Activated CD8-positive, alpha-beta T cell treated with anti-CD3 and anti-CD28 coated beads for 36 hours (primary cell): ENCODE measurements at regions not wholly inside any gene's neighbourhood (a gene's known extent, or its start where the extent isn't known, plus 50 kb on each side); places are given as distances from the start of the nearest gene placed in this dataset.
A peak's percentile ranks its signal among the peaks of the same experiment; 100 is the strongest.

Source experiments
- ATAC-seq: fragments of 200-7000 bp; cut with Tn5 transposase; one replicate; pipeline ENCODE4 v1.10.0; 2021; ENCODE audit warnings: mild to moderate bottlenecking, moderate library complexity
- CTCF ChIA-PET: fragments of 350-600 bp; sonication (Branson Sonifier 250); formaldehyde crosslinking; loops from one replicate; lab custom pipeline; 2021; ENCODE audit warnings: antibody characterized with exemption; lab: Charles Lee
- POLR2A ChIA-PET: fragments of 350-600 bp; sonication (Branson Sonifier 250); formaldehyde crosslinking; loops from one replicate; lab custom pipeline; 2021; ENCODE audit warnings: antibody characterized with exemption; lab: Charles Lee
- DNase-seq: peaks from one replicate; pipeline ENCODE4 v3.0.0-alpha.2; 2020
- H3K27ac Mint-ChIP-seq: one replicate; pipeline ENCODE4 v1.8.0; 2021; ENCODE audit warnings: mild to moderate bottlenecking, mixed read lengths
- H3K27me3 Mint-ChIP-seq: one replicate; pipeline ENCODE4 v1.8.0; 2021; ENCODE audit warnings: mixed read lengths
- H3K36me3 Mint-ChIP-seq: one replicate; pipeline ENCODE4 v1.8.0; 2021; ENCODE audit warnings: low read depth, mixed read lengths
- H3K4me1 Mint-ChIP-seq: one replicate; pipeline ENCODE4 v1.8.0; 2021; ENCODE audit warnings: low read depth, mixed read lengths
- H3K4me3 Mint-ChIP-seq: one replicate; pipeline ENCODE4 v1.8.0; 2021; ENCODE audit warnings: mild to moderate bottlenecking, moderate library complexity, mixed read lengths
- H3K9me3 Mint-ChIP-seq: one replicate; pipeline ENCODE4 v1.8.0; 2021; ENCODE audit warnings: mixed read lengths
- intact Hi-C: fragments of 100-400 bp; cut with micrococcal nuclease; formaldehyde crosslinking; loops from one replicate; pipeline ENCODE4 v1.10.0; 2022
- TF ChIP-seq, protein P1 (sequence below): fragments of 200-600 bp; IDR thresholded peaks from one replicate; pipeline ENCODE4 v1.8.0; 2022; ENCODE audit warnings: antibody characterized with exemption, mild to moderate bottlenecking

DNA sequence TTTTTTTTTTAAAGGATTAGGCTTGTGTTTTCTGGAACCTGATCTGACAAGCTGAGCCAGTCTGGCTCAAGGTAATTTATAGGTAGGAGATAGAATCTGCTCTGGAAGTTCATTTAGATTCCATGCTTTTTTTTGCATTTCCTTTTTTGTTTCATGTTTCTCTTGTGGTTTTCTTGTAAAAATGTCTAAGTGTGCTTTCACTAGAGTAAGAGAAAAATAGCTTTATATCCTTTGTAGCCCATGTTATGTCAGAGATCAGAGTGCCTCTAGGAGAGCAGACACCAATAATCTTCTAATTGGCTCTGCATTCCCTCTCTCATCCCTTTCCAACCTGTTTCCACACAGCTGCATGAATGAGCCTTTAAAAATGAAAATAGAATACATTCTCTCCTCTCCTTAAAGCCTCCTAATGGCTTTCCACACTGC is 389.8 kb upstream of the KCNMB2 start:
- no peak overlapping the region for H3K4me3 Mint-ChIP-seq
- H3K36me3 Mint-ChIP-seq = no peaks in the 10 kb centered on the region
- CTCF ChIA-PET = no interaction called here
- DNase-seq (no peak), ATAC-seq (no peak)
- H3K4me1 Mint-ChIP-seq = no peaks in the 10 kb centered on the region
- no peaks in the 10 kb centered on the region for H3K9me3 Mint-ChIP-seq
- H3K27me3 Mint-ChIP-seq = no peaks in the 10 kb centered on the region
- TF ChIP-seq, protein P1, sequence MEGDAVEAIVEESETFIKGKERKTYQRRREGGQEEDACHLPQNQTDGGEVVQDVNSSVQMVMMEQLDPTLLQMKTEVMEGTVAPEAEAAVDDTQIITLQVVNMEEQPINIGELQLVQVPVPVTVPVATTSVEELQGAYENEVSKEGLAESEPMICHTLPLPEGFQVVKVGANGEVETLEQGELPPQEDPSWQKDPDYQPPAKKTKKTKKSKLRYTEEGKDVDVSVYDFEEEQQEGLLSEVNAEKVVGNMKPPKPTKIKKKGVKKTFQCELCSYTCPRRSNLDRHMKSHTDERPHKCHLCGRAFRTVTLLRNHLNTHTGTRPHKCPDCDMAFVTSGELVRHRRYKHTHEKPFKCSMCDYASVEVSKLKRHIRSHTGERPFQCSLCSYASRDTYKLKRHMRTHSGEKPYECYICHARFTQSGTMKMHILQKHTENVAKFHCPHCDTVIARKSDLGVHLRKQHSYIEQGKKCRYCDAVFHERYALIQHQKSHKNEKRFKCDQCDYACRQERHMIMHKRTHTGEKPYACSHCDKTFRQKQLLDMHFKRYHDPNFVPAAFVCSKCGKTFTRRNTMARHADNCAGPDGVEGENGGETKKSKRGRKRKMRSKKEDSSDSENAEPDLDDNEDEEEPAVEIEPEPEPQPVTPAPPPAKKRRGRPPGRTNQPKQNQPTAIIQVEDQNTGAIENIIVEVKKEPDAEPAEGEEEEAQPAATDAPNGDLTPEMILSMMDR = no peak
- intact Hi-C loops = no loop called here
- H3K27ac Mint-ChIP-seq = no peak overlapping the region
- POLR2A ChIA-PET = no interaction called here

GRCh38 chr3:178147001-178147400 is 389.2 kb upstream of the KCNMB2 start:
- DNase-seq (no peak), ATAC-seq (no peak)
- intact Hi-C loops = no loop called here
- Mint-ChIP-seq H3K4me1 (no peaks in the 10 kb centered on the region), H3K9me3 (no peaks in the 10 kb centered on the region), H3K27ac (no peak overlapping the region), H3K36me3 (no peaks in the 10 kb centered on the region), H3K27me3 (no peaks in the 10 kb centered on the region), H3K4me3 (no peak overlapping the region)
- ChIA-PET POLR2A (no interaction called here), CTCF (no interaction called here)
- TF ChIP-seq, protein P1 = no peak

- POLR2A ChIA-PET = no interaction called here
- Mint-ChIP-seq H3K4me3 (no peak overlapping the region), H3K36me3 (no peaks in the 10 kb centered on the region), H3K27ac (no peak overlapping the region), H3K9me3 (no peaks in the 10 kb centered on the region), H3K4me1 (no peaks in the 10 kb centered on the region), H3K27me3 (no peaks in the 10 kb centered on the region)
- CTCF ChIA-PET = interaction anchor here (0.8 to 1.2 kb wide), 2 partner anchors 12 to 60 kb away, joined by 3 read pairs; no protein-coding TSS in a partner anchor
- TF ChIP-seq, protein P1 = no peak
- ATAC-seq = no peak
- DNase-seq = no peak
- intact Hi-C loops = no loop called here
These were observed 384.0 kb upstream of the KCNMB2 start for GRCh38 chr3:178152031-178152806.

DNA sequence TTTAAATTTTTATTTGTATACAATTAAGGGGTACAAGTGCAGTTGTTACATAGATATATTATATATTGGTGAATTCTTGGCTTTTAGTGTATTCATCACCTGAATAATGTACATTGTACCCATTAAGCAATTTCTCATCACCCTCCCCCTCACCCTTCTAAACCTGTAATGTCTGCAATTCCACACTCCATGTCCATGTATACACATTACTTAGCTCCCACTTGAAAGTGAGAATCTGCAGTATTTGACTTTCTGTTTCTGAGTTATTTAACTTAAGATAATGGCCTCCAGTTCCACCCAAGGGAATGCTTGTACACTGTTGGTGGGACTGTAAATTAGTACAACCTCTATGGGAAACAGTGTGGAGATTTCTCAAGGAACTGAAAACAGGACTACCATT is 383.2 kb upstream of the KCNMB2 start:
- intact Hi-C loops = no loop called here
- H3K27ac Mint-ChIP-seq = no peak overlapping the region
- H3K4me3 Mint-ChIP-seq = no peak overlapping the region
- TF ChIP-seq, protein P1 = no peak
- no peaks in the 10 kb centered on the region for H3K27me3 Mint-ChIP-seq
- no peak for DNase-seq
- CTCF ChIA-PET = no interaction called here
- POLR2A ChIA-PET = no interaction called here
- no peaks in the 10 kb centered on the region for H3K9me3 Mint-ChIP-seq
- no peaks in the 10 kb centered on the region for H3K36me3 Mint-ChIP-seq
- ATAC-seq = no peak
- H3K4me1 Mint-ChIP-seq = no peaks in the 10 kb centered on the region

GRCh38 chr3:178155521-178155920 is 380.7 kb upstream of the KCNMB2 start:
- H3K4me3 Mint-ChIP-seq = no peak overlapping the region
- TF ChIP-seq, protein P1 = no peak
- no peaks in the 10 kb centered on the region for H3K9me3 Mint-ChIP-seq
- ATAC-seq (no peak), DNase-seq (peak; percentile 8)
- peaks cover 1% of the 10 kb centered on the region for H3K27me3 Mint-ChIP-seq
- ChIA-PET POLR2A (no interaction called here), CTCF (no interaction called here)
- intact Hi-C loops = no loop called here
- H3K4me1 Mint-ChIP-seq = peaks cover 3% of the 10 kb centered on the region
- no peaks in the 10 kb centered on the region for H3K36me3 Mint-ChIP-seq
- no peak overlapping the region for H3K27ac Mint-ChIP-seq
